ENCODE measurements at regions not wholly inside any gene's neighbourhood (a gene's known extent, or its start where the extent isn't known, plus 50 kb on each side); places are given as distances from the start of the nearest gene placed in this dataset.

DNA sequence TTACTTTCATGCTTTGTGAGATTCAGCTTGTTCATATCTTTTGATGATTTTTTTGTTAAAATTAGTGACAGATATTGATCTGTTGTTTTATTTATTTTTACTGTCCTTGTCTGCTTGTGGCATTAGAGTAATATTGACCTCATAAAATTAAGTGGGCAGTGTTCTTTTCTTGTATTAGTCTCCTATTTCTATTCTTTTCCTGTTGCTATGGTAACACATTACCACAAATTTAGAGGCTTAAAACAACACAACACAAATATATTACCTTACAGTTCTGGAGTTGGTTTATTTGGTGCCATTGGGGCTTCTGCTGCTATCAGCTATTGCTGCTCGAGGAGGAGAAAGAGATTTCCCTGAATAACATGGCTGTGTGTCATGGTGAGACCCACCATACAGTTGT is 135.7 kb downstream of the C1orf94 start:
- DNase-seq (ENCODE audit: low read depth, low spot score) (no peak), FAIRE-seq (no peak)
- Histone ChIP-seq H3K36me3 (ENCODE audit: control insufficient read depth in 2 of 2, extremely low read depth in 1 of 2, insufficient read depth in 2 of 2, low read length in 2 of 2) (no peaks in the 10 kb centered on the region), H3K27ac (ENCODE audit: control insufficient read depth, insufficient read depth, low read length) (no peak overlapping the region), H3K4me2 (ENCODE audit: control insufficient read depth, extremely low read depth, insufficient read depth, low read depth, low read length) (no peak overlapping the region), H3K4me1 (ENCODE audit: control insufficient read depth, extremely low read depth, insufficient read depth, low read length) (no peaks in the 10 kb centered on the region), H2AFZ (ENCODE audit: control insufficient read depth, low read length) (no peak overlapping the region), H4K20me1 (ENCODE audit: control insufficient read depth, extremely low read depth, insufficient read depth, low read length) (no peaks in the 10 kb centered on the region), H3K9ac (ENCODE audit: control insufficient read depth, extremely low read depth, insufficient read depth, low read length) (no peak overlapping the region), H3K27me3 (ENCODE audit: control insufficient read depth, extremely low read depth, insufficient read depth, low read length) (peaks cover 3% of the 10 kb centered on the region), H3K79me2 (ENCODE audit: control insufficient read depth, insufficient read depth, low read length) (no peaks in the 10 kb centered on the region), H3K4me3 (ENCODE audit: control insufficient read depth in 2 of 3, extremely low read depth in 1 of 3, insufficient read depth in 2 of 3, low read depth in 1 of 3, low read length in 3 of 3) (no peak overlapping the region), H3K9me1 (ENCODE audit: control insufficient read depth, extremely low read depth, insufficient read depth, low read length) (no peaks in the 10 kb centered on the region), H3K9me3 (ENCODE audit: control insufficient read depth, low read depth, low read length) (peaks cover 4% of the 10 kb centered on the region)
- TF ChIP-seq, protein P1, sequence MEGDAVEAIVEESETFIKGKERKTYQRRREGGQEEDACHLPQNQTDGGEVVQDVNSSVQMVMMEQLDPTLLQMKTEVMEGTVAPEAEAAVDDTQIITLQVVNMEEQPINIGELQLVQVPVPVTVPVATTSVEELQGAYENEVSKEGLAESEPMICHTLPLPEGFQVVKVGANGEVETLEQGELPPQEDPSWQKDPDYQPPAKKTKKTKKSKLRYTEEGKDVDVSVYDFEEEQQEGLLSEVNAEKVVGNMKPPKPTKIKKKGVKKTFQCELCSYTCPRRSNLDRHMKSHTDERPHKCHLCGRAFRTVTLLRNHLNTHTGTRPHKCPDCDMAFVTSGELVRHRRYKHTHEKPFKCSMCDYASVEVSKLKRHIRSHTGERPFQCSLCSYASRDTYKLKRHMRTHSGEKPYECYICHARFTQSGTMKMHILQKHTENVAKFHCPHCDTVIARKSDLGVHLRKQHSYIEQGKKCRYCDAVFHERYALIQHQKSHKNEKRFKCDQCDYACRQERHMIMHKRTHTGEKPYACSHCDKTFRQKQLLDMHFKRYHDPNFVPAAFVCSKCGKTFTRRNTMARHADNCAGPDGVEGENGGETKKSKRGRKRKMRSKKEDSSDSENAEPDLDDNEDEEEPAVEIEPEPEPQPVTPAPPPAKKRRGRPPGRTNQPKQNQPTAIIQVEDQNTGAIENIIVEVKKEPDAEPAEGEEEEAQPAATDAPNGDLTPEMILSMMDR (optimal IDR thresholded peaks at IDR 0.05 in 1 of 3, IDR thresholded peaks at IDR 0.05 in 1 of 3, conservative IDR thresholded peaks at IDR 0.05 in 1 of 3; ENCODE audit: extremely low read depth in 1 of 3, insufficient read depth in 2 of 3, low read length in 3 of 3): no peak
- TF ChIP-seq EZH2 (IDR thresholded peaks at IDR 0.05; ENCODE audit: low read length): no peak
- dilution Hi-C loops (cut with MboI; ENCODE audit: extremely low pct_ligation_motif_present, low sequenced_read_pairs): no loop called here

DNA sequence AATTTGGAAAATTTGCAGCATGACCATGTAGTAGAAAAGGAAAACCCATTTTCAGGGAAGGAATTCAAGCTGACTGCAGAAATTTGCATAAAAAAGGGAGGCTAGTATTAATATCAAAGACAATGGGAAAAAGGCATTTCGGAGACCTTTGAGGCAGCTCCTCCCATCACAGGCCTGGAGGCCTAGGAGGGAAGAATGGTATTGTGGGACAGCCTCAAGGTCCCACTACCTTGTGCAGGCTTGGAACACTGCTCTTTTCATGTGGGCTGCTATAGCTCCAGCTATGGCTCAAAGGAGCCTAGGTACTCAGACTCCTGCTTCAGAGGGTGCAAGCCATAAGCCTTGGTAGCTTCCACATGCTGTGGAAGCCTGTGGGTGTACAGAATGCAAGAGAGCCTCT is 139.3 kb downstream of the C1orf94 start:
- no peak overlapping the region for H3K4me2 ChIP-seq (ENCODE audit: control insufficient read depth, extremely low read depth, insufficient read depth, low read depth, low read length)
- dilution Hi-C loops (cut with MboI; ENCODE audit: extremely low pct_ligation_motif_present, low sequenced_read_pairs): no loop called here
- H3K27me3 ChIP-seq (ENCODE audit: control insufficient read depth, extremely low read depth, insufficient read depth, low read length): peaks cover 3% of the 10 kb centered on the region
- FAIRE-seq (no peak), DNase-seq (ENCODE audit: low read depth, low spot score) (no peak)
- no peak overlapping the region for H3K9ac ChIP-seq (ENCODE audit: control insufficient read depth, extremely low read depth, insufficient read depth, low read length)
- no peaks in the 10 kb centered on the region for H3K79me2 ChIP-seq (ENCODE audit: control insufficient read depth, insufficient read depth, low read length)
- no peak overlapping the region for H2AFZ ChIP-seq (ENCODE audit: control insufficient read depth, low read length)
- H4K20me1 ChIP-seq (ENCODE audit: control insufficient read depth, extremely low read depth, insufficient read depth, low read length): no peaks in the 10 kb centered on the region
- no peak overlapping the region for H3K27ac ChIP-seq (ENCODE audit: control insufficient read depth, insufficient read depth, low read length)
- peaks cover 8% of the 10 kb centered on the region for H3K4me1 ChIP-seq (ENCODE audit: control insufficient read depth, extremely low read depth, insufficient read depth, low read length)
- H3K9me1 ChIP-seq (ENCODE audit: control insufficient read depth, extremely low read depth, insufficient read depth, low read length): no peaks in the 10 kb centered on the region
- H3K4me3 ChIP-seq (ENCODE audit: control insufficient read depth in 2 of 3, extremely low read depth in 1 of 3, insufficient read depth in 2 of 3, low read depth in 1 of 3, low read length in 3 of 3): no peak overlapping the region
- no peak for TF ChIP-seq EZH2 (IDR thresholded peaks at IDR 0.05; ENCODE audit: low read length)
- TF ChIP-seq, protein P1 (optimal IDR thresholded peaks at IDR 0.05 in 1 of 3, IDR thresholded peaks at IDR 0.05 in 1 of 3, conservative IDR thresholded peaks at IDR 0.05 in 1 of 3; ENCODE audit: extremely low read depth in 1 of 3, insufficient read depth in 2 of 3, low read length in 3 of 3): no peak
- H3K36me3 ChIP-seq (ENCODE audit: control insufficient read depth in 2 of 2, extremely low read depth in 1 of 2, insufficient read depth in 2 of 2, low read length in 2 of 2): no peaks in the 10 kb centered on the region
- peaks cover 4% of the 10 kb centered on the region for H3K9me3 ChIP-seq (ENCODE audit: control insufficient read depth, low read depth, low read length)
